ENCODE measurements at regions not wholly inside any gene's neighbourhood (a gene's known extent, or its start where the extent isn't known, plus 50 kb on each side); places are given as distances from the start of the nearest gene placed in this dataset.
"Not testable (repeated sequence)": the region's sequence is repeated elsewhere in the genome, so short reads cannot be mapped to it uniquely, and the experiment has no call there.

DNA sequence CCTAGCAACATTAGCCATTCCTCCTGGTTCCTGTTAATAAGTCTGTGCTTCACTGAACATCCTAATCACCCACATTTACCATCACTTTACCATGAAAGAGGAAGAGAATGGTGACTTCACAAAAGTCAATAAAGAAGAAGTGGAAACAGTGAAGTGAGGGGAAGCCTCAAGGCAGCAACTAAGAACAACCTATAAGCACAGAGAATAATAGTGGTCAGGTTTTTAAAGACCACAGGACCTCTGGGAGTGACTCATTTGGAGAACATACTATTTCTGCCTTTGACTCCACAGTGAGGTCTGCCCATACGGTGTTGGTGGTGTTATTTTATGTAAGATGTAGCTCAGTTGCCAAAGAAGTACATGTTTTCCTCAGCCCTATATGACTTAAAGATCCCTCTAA lies 86.0 kb upstream of the TET2 start:
- DNase-seq, result no peak

DNA sequence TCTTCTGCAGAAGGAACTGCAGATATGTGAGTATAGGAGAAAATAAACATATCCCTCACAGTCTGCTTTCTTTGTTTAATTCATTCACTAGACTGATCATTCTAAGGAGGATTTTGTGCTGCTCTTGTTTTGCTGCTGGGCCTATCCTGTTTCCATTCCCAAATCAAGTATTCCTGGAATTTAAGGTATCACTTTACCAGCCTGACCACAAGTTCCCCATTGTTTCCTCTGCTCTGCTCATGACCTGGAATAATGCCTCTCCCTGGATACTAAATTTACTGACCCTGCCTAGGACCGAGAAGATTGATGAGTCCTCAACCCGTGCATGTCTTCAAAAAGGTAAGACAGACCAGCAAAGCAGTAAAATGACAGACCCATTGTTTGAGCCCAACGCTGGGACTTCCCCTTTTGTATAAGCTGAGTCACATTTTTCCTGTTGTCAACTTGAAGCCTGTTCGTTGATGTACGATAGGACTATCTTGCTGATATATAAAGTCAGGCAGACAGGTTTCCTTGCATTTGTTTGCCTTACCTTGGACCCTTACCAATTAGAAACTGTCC lies 85.5 kb upstream of the TET2 start:
- DNase-seq, result no peak

DNA sequence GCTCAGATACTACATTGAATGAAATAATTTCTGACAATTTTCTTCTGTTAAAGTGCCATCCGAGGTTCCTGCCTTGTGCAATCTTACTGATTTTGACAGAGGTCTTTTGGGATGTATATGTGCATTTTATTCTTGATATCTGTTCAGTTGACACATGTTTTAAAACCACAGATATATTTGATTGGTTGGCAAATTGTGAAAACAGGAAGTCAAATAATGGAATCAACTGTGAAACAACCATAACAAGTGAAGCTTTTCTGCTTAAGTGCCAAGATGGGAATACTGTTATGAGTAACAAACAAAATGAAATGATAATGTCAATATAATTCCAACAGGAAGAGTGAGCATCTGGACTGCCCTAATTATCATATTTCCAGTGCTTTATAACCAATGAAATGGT lies 84.9 kb upstream of the TET2 start:
- no peak for DNase-seq

DNA sequence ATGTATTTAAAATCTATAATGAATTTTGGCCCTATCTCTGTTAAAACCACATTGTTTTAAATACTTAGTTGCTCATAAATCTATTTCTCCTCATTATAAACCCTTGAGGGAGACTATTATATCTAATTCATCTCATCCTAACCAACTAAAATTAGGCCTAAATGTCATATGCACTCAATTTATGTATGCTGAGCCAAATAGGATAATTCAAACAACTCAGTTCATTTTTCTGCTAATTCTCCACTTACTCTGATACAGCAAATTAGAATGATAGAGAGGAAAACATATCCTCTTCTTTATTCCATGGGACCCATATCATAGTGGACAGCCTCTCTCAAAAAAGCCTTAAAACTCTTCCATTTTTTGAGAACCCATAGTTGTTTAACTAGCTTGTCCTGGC lies 80.3 kb upstream of the TET2 start:
- no peak for DNase-seq

DNA sequence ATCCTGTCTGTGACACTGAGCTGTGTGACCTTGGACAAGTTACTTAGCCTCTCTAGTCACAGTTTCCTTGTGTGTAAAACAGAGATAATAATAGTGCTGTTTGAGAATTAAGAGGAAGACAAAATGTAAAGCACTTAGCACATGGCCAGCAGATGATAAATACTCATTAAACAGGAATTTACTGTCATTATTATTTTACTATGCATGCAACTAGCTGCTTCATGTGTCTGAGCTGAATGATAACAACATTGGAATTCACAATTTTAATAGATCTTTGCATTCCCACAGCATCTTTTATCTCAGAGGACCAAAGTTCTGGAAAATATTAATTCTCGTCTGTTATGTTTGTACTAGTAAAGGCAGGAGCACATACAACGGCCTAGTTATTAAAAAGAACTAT lies 79.2 kb upstream of the TET2 start:
- no peak for DNase-seq

DNA sequence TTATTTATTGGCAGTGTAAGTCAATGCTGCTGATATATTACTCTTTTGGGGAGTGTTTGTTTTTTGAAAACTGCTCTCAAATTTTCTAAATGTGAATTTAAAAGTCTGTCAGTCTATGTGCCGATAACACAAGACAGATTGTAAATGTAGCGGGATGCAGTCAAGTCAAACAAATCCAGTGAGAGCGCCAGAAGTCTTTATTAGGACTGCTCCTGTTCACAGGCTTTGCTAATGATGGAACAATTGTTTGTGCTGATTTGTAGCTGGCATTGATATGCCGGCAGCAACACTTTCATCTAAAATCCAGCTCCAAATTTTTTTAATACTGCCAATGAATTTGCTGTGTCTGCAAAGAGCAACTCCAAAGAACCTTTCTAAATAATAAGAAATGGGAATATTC lies 78.7 kb upstream of the TET2 start:
- DNase-seq, result no peak

DNA sequence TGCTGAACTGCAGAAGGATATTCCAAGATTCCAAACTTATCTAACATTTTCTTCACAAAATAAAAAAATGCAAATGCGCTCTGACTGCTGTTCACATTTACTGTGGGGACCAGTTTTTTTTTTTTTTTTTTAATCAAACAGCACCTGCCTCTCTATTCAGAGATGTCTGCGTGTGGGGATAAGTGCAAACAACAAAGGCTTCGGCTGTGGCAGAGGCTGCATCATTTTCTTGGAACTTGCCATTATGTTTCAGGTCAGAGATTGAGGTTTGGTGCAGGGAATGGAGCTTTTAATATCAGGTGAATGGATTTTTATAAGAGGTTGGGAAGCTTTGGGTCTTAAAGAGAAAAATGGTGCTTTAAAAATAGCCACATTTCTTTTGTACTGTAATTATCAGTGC lies 78.2 kb upstream of the TET2 start:
- DNase-seq, result no peak

DNA sequence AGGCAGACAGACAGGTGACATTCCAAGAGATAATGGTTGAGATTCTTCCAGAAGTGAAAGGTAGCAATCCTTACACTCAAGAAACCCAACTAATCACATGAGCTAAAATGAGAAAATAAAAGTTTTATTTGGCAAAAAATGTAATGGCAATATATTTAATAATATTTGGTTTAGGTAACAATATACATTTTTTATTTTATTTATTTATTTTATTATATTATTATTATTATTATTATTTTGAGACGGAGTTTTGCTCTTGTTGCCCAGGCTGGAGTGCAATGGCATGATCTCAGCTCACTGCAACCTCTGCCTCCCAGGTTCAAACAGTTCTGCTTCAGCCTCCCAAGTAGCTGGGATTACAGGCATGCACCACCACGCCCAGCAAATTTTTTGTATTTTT lies 74.6 kb upstream of the TET2 start:
- not testable (repeated sequence) for DNase-seq

DNA sequence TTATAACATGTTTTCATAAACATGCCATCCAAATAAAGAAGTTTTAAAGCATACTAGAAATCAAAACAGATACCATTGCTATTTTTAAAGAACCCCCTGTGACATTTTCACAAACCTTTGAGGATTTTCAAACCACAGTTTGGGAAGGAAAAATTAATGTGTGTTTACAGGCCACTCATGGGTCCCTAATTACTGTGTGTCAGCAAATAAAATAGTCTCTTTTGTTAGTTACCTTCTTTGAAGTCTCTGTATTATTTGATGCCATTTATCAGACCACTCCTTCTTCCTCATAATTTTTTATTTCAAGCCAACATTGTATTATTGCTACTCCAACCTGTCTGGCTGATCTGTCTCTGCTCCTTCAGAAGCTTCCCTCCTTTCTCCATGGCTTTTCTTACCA lies 72.6 kb upstream of the TET2 start:
- DNase-seq, result no peak

DNA sequence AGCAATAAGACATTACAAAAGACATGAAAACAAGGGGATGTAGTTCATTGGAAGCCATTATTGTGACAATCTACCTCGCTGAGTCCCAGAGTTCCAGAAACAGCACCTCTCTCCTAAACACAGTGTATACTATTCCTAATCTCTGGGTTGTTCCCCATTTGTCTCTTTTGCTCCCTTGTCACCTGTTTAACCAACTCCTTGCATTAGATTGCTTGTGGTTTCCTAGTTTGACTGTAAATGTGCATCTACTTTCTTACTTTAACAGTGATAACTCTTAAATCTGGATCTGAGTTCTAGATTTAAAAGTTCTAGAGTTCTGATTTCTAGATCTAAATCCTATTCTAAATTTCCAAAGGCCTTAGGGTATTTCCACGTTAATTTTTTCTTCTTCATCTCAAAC lies 71.6 kb upstream of the TET2 start:
- DNase-seq, result no peak

DNA sequence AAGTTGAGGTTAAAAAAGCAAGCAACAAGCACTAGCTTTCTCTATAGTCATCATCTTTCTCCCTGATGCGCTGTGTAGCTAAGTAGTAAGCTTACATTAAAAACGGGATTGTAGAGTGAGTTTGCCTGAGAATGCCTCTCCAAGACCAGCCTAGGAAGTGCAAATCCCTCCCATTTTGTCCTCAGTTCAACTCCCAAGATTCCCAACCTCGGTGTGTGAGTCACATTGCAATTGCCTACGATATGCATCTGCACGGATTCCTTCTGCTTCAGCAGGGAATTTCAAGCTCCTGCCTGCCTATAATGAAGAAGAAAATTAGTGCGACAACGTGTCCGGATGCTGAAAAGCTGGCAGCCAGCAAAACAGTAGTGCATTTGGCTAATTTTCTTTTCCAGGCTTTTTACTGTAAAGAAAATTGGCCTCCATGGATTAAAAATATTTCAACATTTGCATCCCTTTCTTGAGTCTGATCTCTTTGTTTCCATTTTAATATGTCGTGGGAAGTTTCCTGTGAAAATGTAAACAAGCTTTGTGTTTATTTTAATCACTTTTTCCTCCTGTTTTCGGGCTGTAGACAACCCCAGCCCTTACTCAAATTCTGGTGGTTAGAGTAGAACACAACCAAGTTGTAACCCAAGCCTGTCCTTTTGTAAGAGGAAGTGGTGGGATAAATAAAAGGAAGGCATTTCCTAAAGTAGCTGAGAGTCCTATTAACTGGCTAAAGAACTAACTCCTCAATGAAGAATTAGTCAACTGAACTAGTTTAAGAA lies 58.4 kb upstream of the TET2 start:
- no peak for DNase-seq

DNA sequence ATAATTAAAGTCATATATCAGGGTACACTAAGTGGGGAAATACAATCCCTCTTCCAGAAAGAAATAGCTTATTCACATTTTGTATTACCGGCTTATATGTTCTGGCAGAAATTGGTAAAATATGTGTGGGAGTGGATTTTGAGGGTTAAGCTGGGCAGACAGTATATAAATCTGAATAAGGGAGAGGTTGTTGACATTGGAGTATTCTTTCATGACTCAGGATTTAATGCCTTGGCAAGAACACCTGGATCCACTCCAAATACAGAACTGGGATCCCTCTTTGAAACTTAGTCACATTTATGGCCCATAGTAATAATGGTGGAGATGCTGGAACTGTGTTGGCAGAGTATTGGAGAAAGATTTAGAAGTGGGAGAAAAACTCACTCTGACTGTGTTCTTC lies 54.3 kb upstream of the TET2 start:
- no peak for DNase-seq

DNA sequence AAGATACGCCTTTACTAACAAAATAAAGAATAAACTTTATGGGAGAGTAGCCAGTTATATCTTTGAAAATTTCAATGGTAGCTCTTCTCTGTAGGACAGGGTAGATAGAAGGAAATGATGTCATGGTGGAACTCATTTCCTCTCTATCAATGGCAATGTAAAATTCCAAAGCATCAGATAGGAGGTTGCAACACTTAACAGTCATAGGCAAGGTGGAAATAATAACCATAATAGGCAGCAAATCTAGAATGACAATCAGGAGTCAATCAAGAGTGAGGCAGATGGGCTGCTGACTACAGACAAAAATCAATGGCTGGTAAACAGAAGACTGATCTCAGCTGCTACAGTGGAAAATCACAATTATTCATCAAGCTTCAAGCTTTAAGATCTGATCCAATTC lies 53.9 kb upstream of the TET2 start:
- no peak for DNase-seq

DNA sequence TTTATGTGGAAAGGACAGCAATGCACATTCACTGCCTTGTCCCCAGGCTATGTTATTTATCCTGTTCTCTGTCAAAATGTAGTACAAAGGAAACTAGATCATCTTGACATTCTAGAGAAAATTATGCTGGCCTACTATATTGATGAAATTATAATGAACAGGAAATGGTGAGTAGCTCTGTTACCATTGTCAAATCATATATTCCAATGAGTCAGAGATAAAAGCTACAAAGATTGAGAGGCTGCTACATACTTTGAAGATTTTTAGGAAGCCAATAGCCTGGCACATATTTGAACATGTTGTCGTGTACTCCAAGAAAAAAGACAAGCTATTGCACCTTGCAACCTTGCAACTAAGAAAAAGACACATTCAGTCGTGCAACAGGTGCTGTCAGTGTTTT lies 52.7 kb upstream of the TET2 start:
- DNase-seq, result no peak

Data from activated CD8-positive, alpha-beta memory T cell treated with anti-CD3 and anti-CD28 coated beads, Interleukin-2, amount 50 U/mL, for 4 hours (primary cell).